BLaER1 (cell line): ENCODE measurements at regions not wholly inside any gene's neighbourhood (a gene's known extent, or its start where the extent isn't known, plus 50 kb on each side); places are given as distances from the start of the nearest gene placed in this dataset.

Source experiments
- H3K27ac ChIP-seq: shearing (Covaris generic); formaldehyde crosslinking; 2 replicates; pipeline ENCODE4 v1.8.1; 2022
- H3K27me3 ChIP-seq: shearing (Covaris generic); formaldehyde crosslinking; 2 replicates; pipeline ENCODE4 v1.8.1; 2022
- H3K36me3 ChIP-seq: shearing (Covaris generic); formaldehyde crosslinking; 2 replicates; pipeline ENCODE4 v1.8.1; 2022
- H3K4me1 ChIP-seq: shearing (Covaris generic); formaldehyde crosslinking; 2 replicates; pipeline ENCODE4 v1.8.1; 2022
- H3K4me2 ChIP-seq: shearing (Covaris generic); formaldehyde crosslinking; 2 replicates; pipeline ENCODE4 v1.8.1; 2022
- H3K4me3 ChIP-seq: shearing (Covaris generic); formaldehyde crosslinking; 2 replicates; pipeline ENCODE4 v1.8.1; 2022
- H3K9ac ChIP-seq: shearing (Covaris generic); formaldehyde crosslinking; 2 replicates; pipeline ENCODE4 v1.8.1; 2022
- H3K9me3 ChIP-seq: shearing (Covaris generic); formaldehyde crosslinking; 2 replicates; pipeline ENCODE4 v1.8.1; 2022
- H4K20me1 ChIP-seq: shearing (Covaris generic); formaldehyde crosslinking; 2 replicates; pipeline ENCODE4 v1.8.1; 2022
- Cebpa-rat ChIP-seq: shearing (Covaris generic); IDR thresholded peaks from 2 replicates; pipeline ENCODE4 v1.8.1; 2022

- Histone ChIP-seq H3K36me3 (peaks cover 29% of the 10 kb centered on the region), H3K4me3 (no peak overlapping the region), H4K20me1 (peaks cover 70% of the 10 kb centered on the region), H3K27me3 (no peaks in the 10 kb centered on the region), H3K9me3 (no peaks in the 10 kb centered on the region), H3K4me2 (peak overlapping the region; percentile 52; the same call in 1 of the 2 replicates), H3K9ac (no peak overlapping the region), H3K27ac (no peak overlapping the region), H3K4me1 (peaks cover 72% of the 10 kb centered on the region)
- TF ChIP-seq Cebpa-rat: no peak
These were observed 132.2 kb downstream of the NCOR2 start for GRCh38 chr12:124434951-124435805.

DNA sequence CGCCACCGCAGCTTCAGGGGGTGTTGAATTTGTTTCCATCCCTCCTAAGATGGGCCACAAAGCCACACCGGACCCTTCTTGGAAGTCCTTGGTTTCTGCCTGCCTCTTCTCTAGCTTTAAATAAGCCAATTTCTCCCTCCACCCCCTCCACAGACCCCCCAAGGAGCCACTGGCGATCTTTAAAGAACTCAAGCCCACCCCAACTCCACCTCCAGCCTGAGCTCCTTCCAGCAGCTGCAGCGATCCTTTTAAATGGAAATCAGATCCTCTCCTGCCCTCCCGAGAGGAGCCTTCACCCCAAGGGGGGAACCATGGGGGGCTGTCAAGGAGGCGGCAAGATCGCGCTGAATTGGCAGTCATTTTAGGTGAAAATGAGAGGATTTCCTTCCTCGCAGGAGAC lies 133.1 kb downstream of the NCOR2 start:
- H3K4me3 ChIP-seq: no peak overlapping the region
- TF ChIP-seq Cebpa-rat: no peak

DNA sequence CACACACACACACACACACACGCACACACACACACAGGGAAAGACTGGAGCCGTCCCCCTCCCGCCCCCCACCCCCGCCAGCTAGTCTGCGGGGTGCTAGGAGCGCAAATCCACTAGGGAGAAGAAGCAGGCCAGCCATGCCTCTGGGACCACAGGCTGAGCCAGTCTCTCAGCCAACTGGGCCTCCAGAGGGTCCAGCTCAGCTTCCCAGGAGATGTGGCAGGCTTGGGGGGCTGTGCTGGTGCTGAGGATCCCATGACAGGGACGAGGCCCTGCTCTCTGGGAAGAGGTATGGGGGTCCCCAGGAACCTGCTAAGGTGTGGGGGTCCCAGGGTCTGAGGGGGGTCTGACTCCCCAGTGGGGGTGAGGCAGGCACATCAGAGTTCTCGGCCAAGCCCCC lies 133.5 kb downstream of the NCOR2 start:
- peaks cover 71% of the 10 kb centered on the region for H3K4me1 ChIP-seq
- no peak for TF ChIP-seq Cebpa-rat
- peaks cover 42% of the 10 kb centered on the region for H3K36me3 ChIP-seq
- H3K9ac ChIP-seq: peak overlapping the region; percentile 10; the same call in 1 of the 2 replicates
- no peaks in the 10 kb centered on the region for H3K9me3 ChIP-seq
- H3K4me3 ChIP-seq: no peak overlapping the region
- H3K27ac ChIP-seq: peak overlapping the region; percentile 11; the same call in 1 of the 2 replicates
- peak overlapping the region; percentile 52 for H3K4me2 ChIP-seq
- no peaks in the 10 kb centered on the region for H3K27me3 ChIP-seq
- peaks cover 81% of the 10 kb centered on the region for H4K20me1 ChIP-seq

More for the DNA sequence above, 133.1 kb downstream of the NCOR2 start:
- H3K4me2 ChIP-seq: peak overlapping the region; percentile 52
- H3K27me3 ChIP-seq: no peaks in the 10 kb centered on the region
- H3K27ac ChIP-seq: peak overlapping the region; percentile 11; the same call in 1 of the 2 replicates
- peak overlapping the region; percentile 10; the same call in 1 of the 2 replicates for H3K9ac ChIP-seq
- H4K20me1 ChIP-seq: peaks cover 77% of the 10 kb centered on the region
- H3K4me1 ChIP-seq: peaks cover 71% of the 10 kb centered on the region
- H3K9me3 ChIP-seq: no peaks in the 10 kb centered on the region
- H3K36me3 ChIP-seq: peaks cover 37% of the 10 kb centered on the region

DNA sequence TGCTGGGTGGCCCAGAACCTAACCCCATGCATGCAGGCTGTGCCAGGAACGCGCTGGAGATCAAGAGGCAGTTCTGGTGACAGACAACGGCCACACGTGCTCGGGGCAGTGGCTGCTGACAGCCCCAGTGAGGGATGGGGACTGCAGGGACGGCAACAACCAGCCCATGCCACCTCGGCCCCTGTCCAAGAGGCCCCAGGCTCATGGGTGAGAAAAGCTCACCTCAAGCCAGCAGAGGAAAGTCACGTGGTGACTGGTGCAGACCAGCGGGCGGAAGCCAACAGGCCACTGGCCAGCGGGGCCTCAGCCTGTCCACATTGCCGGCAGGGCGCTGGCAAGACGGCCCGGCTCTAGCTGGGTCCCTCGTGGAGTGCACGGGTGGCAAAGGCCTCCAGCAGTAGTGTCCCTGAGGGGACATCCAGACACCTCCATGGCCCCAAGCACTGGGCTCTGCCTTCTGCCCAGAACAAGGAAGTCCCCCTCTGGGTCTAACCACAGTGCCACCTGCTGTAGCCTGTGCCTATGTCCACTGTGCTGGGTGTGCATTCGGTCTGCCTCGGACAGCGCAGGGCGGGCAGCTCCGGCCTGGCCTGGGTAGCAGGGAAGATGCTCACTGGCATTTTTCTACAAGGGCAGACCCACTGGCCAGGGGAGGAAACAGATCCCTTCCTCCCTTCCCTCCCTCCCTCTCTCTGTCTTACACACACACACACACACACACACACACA lies 134.1 kb downstream of the NCOR2 start:
- H3K36me3 ChIP-seq: peaks cover 44% of the 10 kb centered on the region
- H3K9ac ChIP-seq: no peak overlapping the region
- no peaks in the 10 kb centered on the region for H3K9me3 ChIP-seq
- no peak for TF ChIP-seq Cebpa-rat
- H3K4me3 ChIP-seq: no peak overlapping the region
- peaks cover 81% of the 10 kb centered on the region for H4K20me1 ChIP-seq
- peaks cover 71% of the 10 kb centered on the region for H3K4me1 ChIP-seq
- no peak overlapping the region for H3K4me2 ChIP-seq
- no peaks in the 10 kb centered on the region for H3K27me3 ChIP-seq
- H3K27ac ChIP-seq: no peak overlapping the region

- H3K9ac ChIP-seq: no peak overlapping the region
- H3K4me3 ChIP-seq: no peak overlapping the region
- peaks cover 73% of the 10 kb centered on the region for H3K4me1 ChIP-seq
- H3K27ac ChIP-seq: 0 out of 2 replicates have a peak overlapping the region, but pooled peaks have one; percentile 0
- H3K36me3 ChIP-seq: peaks cover 46% of the 10 kb centered on the region
- peaks cover 83% of the 10 kb centered on the region for H4K20me1 ChIP-seq
- H3K4me2 ChIP-seq: peak overlapping the region; percentile 30
- no peak for TF ChIP-seq Cebpa-rat
- no peaks in the 10 kb centered on the region for H3K27me3 ChIP-seq
- no peaks in the 10 kb centered on the region for H3K9me3 ChIP-seq
These were observed 135.0 kb downstream of the NCOR2 start for GRCh38 chr12:124432376-124432775.

GRCh38 chr12:124431971-124432370 lies 135.4 kb downstream of the NCOR2 start:
- Histone ChIP-seq H3K27ac (0 out of 2 replicates have a peak overlapping the region, but pooled peaks have one; percentile 0), H3K9ac (no peak overlapping the region), H3K9me3 (no peaks in the 10 kb centered on the region), H3K4me3 (no peak overlapping the region), H4K20me1 (peaks cover 83% of the 10 kb centered on the region), H3K4me1 (peaks cover 72% of the 10 kb centered on the region), H3K27me3 (no peaks in the 10 kb centered on the region), H3K36me3 (peaks cover 50% of the 10 kb centered on the region), H3K4me2 (peak overlapping the region; percentile 30; the same call in 1 of the 2 replicates)
- no peak for TF ChIP-seq Cebpa-rat

- Histone ChIP-seq H3K4me1 (peaks cover 63% of the 10 kb centered on the region), H3K9me3 (no peaks in the 10 kb centered on the region), H4K20me1 (peaks cover 69% of the 10 kb centered on the region), H3K4me3 (no peak overlapping the region), H3K4me2 (no peak overlapping the region), H3K27me3 (no peaks in the 10 kb centered on the region), H3K27ac (no peak overlapping the region), H3K9ac (no peak overlapping the region), H3K36me3 (peaks cover 64% of the 10 kb centered on the region)
- TF ChIP-seq Cebpa-rat: no peak
These were observed 135.6 kb downstream of the RFLNA start for GRCh38 chr12:124430491-124430890.

DNA sequence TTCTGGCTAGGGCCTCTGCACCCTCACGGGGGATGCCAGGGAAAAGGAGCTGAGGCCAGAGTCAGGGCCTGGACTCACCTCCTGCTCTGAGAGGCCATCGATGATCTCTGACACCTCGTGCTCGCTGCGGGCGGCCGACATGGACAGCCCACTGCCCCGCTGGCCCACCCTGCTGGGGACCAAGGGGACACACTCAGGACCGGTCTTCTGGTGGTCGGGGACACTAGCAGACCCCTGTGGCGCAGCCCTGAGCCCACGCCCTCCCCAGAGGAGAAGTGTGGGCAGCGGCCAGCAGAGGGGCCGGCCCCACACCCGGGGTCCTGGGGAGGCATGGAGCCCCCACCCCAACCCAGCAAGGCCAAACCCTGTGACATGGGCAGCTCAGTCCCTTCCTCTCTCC lies 134.6 kb downstream of the RFLNA start:
- H3K9ac ChIP-seq: peak overlapping the region; percentile 51
- no peak overlapping the region for H3K4me3 ChIP-seq
- peak overlapping the region; percentile 64; the same call in 1 of the 2 replicates for H3K27ac ChIP-seq
- H3K4me1 ChIP-seq: peaks cover 54% of the 10 kb centered on the region
- no peak for TF ChIP-seq Cebpa-rat
- peak overlapping the region; percentile 78 for H3K4me2 ChIP-seq
- peaks cover 69% of the 10 kb centered on the region for H3K36me3 ChIP-seq
- H4K20me1 ChIP-seq: peaks cover 59% of the 10 kb centered on the region
- no peaks in the 10 kb centered on the region for H3K27me3 ChIP-seq
- H3K9me3 ChIP-seq: no peaks in the 10 kb centered on the region

GRCh38 chr12:124428792-124429281 lies 133.9 kb downstream of the RFLNA start:
- peak overlapping the region; percentile 51 for H3K9ac ChIP-seq
- H3K36me3 ChIP-seq: peaks cover 76% of the 10 kb centered on the region
- H3K4me1 ChIP-seq: peaks cover 48% of the 10 kb centered on the region
- no peak overlapping the region for H3K4me3 ChIP-seq
- H3K27me3 ChIP-seq: no peaks in the 10 kb centered on the region
- peak overlapping the region; percentile 64 for H3K27ac ChIP-seq
- H3K9me3 ChIP-seq: no peaks in the 10 kb centered on the region
- no peak for TF ChIP-seq Cebpa-rat
- H4K20me1 ChIP-seq: peaks cover 52% of the 10 kb centered on the region
- H3K4me2 ChIP-seq: peak overlapping the region; percentile 78
